ENCODE measurements at regions not wholly inside any gene's neighbourhood (a gene's known extent, or its start where the extent isn't known, plus 50 kb on each side); places are given as distances from the start of the nearest gene placed in this dataset.
A peak's percentile ranks its signal among the peaks of the same experiment; 100 is the strongest.

- DNase-seq = no peak
- no peaks in the 10 kb centered on the region for H3K27me3 ChIP-seq
- no peaks in the 10 kb centered on the region for H3K36me3 ChIP-seq
- no peak overlapping the region for H3K4me3 ChIP-seq
- no peaks in the 10 kb centered on the region for H3K4me1 ChIP-seq
- TF ChIP-seq CTCF (IDR thresholded peaks at IDR 0.05) = no peak
- no peak for TF ChIP-seq POLR2A (IDR thresholded peaks at IDR 0.05)
- no peak overlapping the region for H3K27ac ChIP-seq
- H3K9me3 ChIP-seq = no peaks in the 10 kb centered on the region
Measured at GRCh38 chr1:229101011-229101871, 169.7 kb upstream of the RAB4A start.

- Histone ChIP-seq H3K27me3 (no peaks in the 10 kb centered on the region), H3K4me3 (no peak overlapping the region), H3K36me3 (no peaks in the 10 kb centered on the region), H3K27ac (no peak overlapping the region), H3K9me3 (no peaks in the 10 kb centered on the region), H3K4me1 (no peaks in the 10 kb centered on the region)
- no peak for TF ChIP-seq POLR2A (IDR thresholded peaks at IDR 0.05)
- DNase-seq = no peak
Measured at GRCh38 chr1:229102741-229103391, 168.0 kb upstream of the RAB4A start.

- Histone ChIP-seq H3K4me3 (no peak overlapping the region), H3K36me3 (no peaks in the 10 kb centered on the region), H3K4me1 (peaks cover 0 to 11% (median 4%) of the 10 kb centered on the region in 4 donors), H3K27ac (no peak overlapping the region), H3K27me3 (no peaks in the 10 kb centered on the region), H3K9me3 (no peaks in the 10 kb centered on the region)
- TF ChIP-seq POLR2A (IDR thresholded peaks at IDR 0.05) (no peak), CTCF (IDR thresholded peaks at IDR 0.05) (no peak)
- DNase-seq = no peak
Measured at GRCh38 chr1:229104654-229105053, 166.3 kb upstream of the RAB4A start.

- Histone ChIP-seq H3K27me3 (no peaks in the 10 kb centered on the region), H3K4me3 (no peak overlapping the region), H3K36me3 (no peaks in the 10 kb centered on the region), H3K4me1 (peaks cover 0 to 11% (median 4%) of the 10 kb centered on the region in 4 donors), H3K27ac (no peak overlapping the region), H3K9me3 (no peaks in the 10 kb centered on the region)
- TF ChIP-seq CTCF (IDR thresholded peaks at IDR 0.05) = no peak
- no peak for TF ChIP-seq POLR2A (IDR thresholded peaks at IDR 0.05)
- DNase-seq = peak in 1 of 3 donors; percentile 44
Measured at GRCh38 chr1:229105109-229105508, 165.8 kb upstream of the RAB4A start.

- peak in 1 of 3 donors; percentile 14 for DNase-seq
- no peak overlapping the region for H3K27ac ChIP-seq
- H3K36me3 ChIP-seq = no peaks in the 10 kb centered on the region
- no peak for TF ChIP-seq POLR2A (IDR thresholded peaks at IDR 0.05)
- no peaks in the 10 kb centered on the region for H3K9me3 ChIP-seq
- no peaks in the 10 kb centered on the region for H3K27me3 ChIP-seq
- no peak overlapping the region for H3K4me3 ChIP-seq
- peaks cover 0 to 11% (median 4%) of the 10 kb centered on the region in 4 donors for H3K4me1 ChIP-seq
Measured at GRCh38 chr1:229105822-229106525, 164.9 kb upstream of the RAB4A start.

- Histone ChIP-seq H3K9me3 (no peaks in the 10 kb centered on the region), H3K4me1 (peaks cover 0 to 11% (median 4%) of the 10 kb centered on the region in 4 donors), H3K27me3 (no peaks in the 10 kb centered on the region), H3K36me3 (no peaks in the 10 kb centered on the region), H3K4me3 (no peak overlapping the region), H3K27ac (no peak overlapping the region)
- DNase-seq = peak in 1 of 3 donors; percentile 18
- no peak for TF ChIP-seq POLR2A (IDR thresholded peaks at IDR 0.05)
- no peak for TF ChIP-seq CTCF (IDR thresholded peaks at IDR 0.05)
Measured at GRCh38 chr1:229106526-229107125, 164.3 kb upstream of the RAB4A start.

Measured in Peyer's patch (tissue), 4 donors.